GM20000 (cell line): ENCODE measurements at regions not wholly inside any gene's neighbourhood (a gene's known extent, or its start where the extent isn't known, plus 50 kb on each side); places are given as distances from the start of the nearest gene placed in this dataset.

Experiments
- DNase-seq: peaks from one replicate; pipeline ENCODE4 v3.0.0; 2012; ENCODE audit warnings: low spot score
- CTCF ChIP-seq: IDR thresholded peaks from 2 replicates; pipeline ENCODE4 v1.5.1; 2012; ENCODE audit warnings: mild to moderate bottlenecking, control low read depth; ENCODE audit errors: extremely low read depth, missing control alignments

GRCh38 chr3:5677555-5677954 lies 490.0 kb downstream of the EDEM1 start:
- TF ChIP-seq CTCF = no peak
- no peak for DNase-seq

- no peak for TF ChIP-seq CTCF
- no peak for DNase-seq
Measured at GRCh38 chr3:5678248-5678647, 490.7 kb downstream of the EDEM1 start.

GRCh38 chr3:5678844-5679243 lies 491.3 kb downstream of the EDEM1 start:
- TF ChIP-seq CTCF = no peak

GRCh38 chr3:5687230-5687629 lies 499.7 kb downstream of the EDEM1 start:
- TF ChIP-seq CTCF = no peak

More at GRCh38 chr3:5678844-5679243, 491.3 kb downstream of the EDEM1 start:
- no peak for DNase-seq

GRCh38 chr3:5690490-5690889 lies 503.0 kb downstream of the EDEM1 start:
- TF ChIP-seq CTCF = no peak

More at GRCh38 chr3:5687230-5687629, 499.7 kb downstream of the EDEM1 start:
- no peak for DNase-seq

GRCh38 chr3:5690904-5691532 lies 503.5 kb downstream of the EDEM1 start:
- no peak for DNase-seq
- no peak for TF ChIP-seq CTCF

More at GRCh38 chr3:5690490-5690889, 503.0 kb downstream of the EDEM1 start:
- DNase-seq = no peak

- TF ChIP-seq CTCF = no peak
- DNase-seq = no peak
Measured at GRCh38 chr3:5692446-5692845, 504.9 kb downstream of the EDEM1 start.
